ENCODE measurements at regions not wholly inside any gene's neighbourhood (a gene's known extent, or its start where the extent isn't known, plus 50 kb on each side); places are given as distances from the start of the nearest gene placed in this dataset.

GRCh38 chr2:5587766-5588165 is 104.4 kb upstream of the SOX11 start:
- H3K36me3 ChIP-seq (ENCODE audit: insufficient read depth, low read length): no peaks in the 10 kb centered on the region
- H3K4me2 ChIP-seq (ENCODE audit: low read depth, low read length, poor library complexity, severe bottlenecking): no peak overlapping the region
- no peaks in the 10 kb centered on the region for H3K27me3 ChIP-seq (ENCODE audit: insufficient read depth, low read length, poor library complexity, severe bottlenecking)
- H3K9ac ChIP-seq (ENCODE audit: low read depth, low read length, poor library complexity, severe bottlenecking): no peak overlapping the region
- H3K4me1 ChIP-seq (ENCODE audit: insufficient read depth, low read length, poor library complexity, severe bottlenecking): no peaks in the 10 kb centered on the region
- H3K4me3 ChIP-seq (ENCODE audit: low read length, poor library complexity, severe bottlenecking): no peak overlapping the region
- H3K79me2 ChIP-seq (ENCODE audit: insufficient read depth, low read length): no peaks in the 10 kb centered on the region
- H4K20me1 ChIP-seq (ENCODE audit: insufficient read depth, low read length, poor library complexity, severe bottlenecking): no peaks in the 10 kb centered on the region
- no peaks in the 10 kb centered on the region for H3K9me2 ChIP-seq (replicated peaks; ENCODE audit: low read depth, low read length)
- no peaks in the 10 kb centered on the region for H3F3A ChIP-seq (ENCODE audit: low read depth)
- no peak overlapping the region for H2AFZ ChIP-seq (ENCODE audit: low read length)
- TF ChIP-seq, protein P1, sequence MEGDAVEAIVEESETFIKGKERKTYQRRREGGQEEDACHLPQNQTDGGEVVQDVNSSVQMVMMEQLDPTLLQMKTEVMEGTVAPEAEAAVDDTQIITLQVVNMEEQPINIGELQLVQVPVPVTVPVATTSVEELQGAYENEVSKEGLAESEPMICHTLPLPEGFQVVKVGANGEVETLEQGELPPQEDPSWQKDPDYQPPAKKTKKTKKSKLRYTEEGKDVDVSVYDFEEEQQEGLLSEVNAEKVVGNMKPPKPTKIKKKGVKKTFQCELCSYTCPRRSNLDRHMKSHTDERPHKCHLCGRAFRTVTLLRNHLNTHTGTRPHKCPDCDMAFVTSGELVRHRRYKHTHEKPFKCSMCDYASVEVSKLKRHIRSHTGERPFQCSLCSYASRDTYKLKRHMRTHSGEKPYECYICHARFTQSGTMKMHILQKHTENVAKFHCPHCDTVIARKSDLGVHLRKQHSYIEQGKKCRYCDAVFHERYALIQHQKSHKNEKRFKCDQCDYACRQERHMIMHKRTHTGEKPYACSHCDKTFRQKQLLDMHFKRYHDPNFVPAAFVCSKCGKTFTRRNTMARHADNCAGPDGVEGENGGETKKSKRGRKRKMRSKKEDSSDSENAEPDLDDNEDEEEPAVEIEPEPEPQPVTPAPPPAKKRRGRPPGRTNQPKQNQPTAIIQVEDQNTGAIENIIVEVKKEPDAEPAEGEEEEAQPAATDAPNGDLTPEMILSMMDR (conservative IDR thresholded peaks at IDR 0.05; ENCODE audit: low read length): no peak
- no peak for TF ChIP-seq EZH2phosphoT487 (IDR thresholded peaks at IDR 0.05; ENCODE audit: borderline replicate concordance)
- H3K9me3 ChIP-seq (ENCODE audit: insufficient read depth, low read depth, low read length): no peaks in the 10 kb centered on the region; the same call in 1 of the 2 replicates

DNA sequence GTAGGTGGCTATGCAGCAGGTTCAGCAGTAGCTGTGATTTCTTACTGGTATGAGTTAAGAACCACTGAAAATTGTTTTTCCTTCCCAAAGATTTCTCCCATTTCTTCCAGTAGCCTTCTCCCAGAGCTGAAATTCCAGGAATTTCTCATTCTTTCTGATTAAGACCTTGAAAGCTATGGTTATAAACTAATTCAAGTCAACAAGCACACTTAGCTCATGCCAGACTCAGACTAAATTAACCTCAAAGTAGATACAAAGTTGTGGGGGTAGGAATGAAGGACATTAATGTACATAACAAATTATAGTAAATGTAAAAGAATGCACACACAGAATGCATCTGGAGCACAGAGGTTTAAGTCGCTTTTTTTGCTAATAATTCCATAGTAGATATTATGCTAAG is 103.6 kb upstream of the SOX11 start:
- no peaks in the 10 kb centered on the region for H3K27me3 ChIP-seq (ENCODE audit: insufficient read depth, low read length, poor library complexity, severe bottlenecking)
- no peaks in the 10 kb centered on the region for H4K20me1 ChIP-seq (ENCODE audit: insufficient read depth, low read length, poor library complexity, severe bottlenecking)
- H3K4me3 ChIP-seq (ENCODE audit: low read length, poor library complexity, severe bottlenecking): no peak overlapping the region
- no peaks in the 10 kb centered on the region for H3F3A ChIP-seq (ENCODE audit: low read depth)
- no peak overlapping the region for H2AFZ ChIP-seq (ENCODE audit: low read length)
- TF ChIP-seq EZH2phosphoT487 (IDR thresholded peaks at IDR 0.05; ENCODE audit: borderline replicate concordance): no peak
- TF ChIP-seq, protein P1 (conservative IDR thresholded peaks at IDR 0.05; ENCODE audit: low read length): no peak
- no peaks in the 10 kb centered on the region for H3K36me3 ChIP-seq (ENCODE audit: insufficient read depth, low read length)
- H3K9me3 ChIP-seq (ENCODE audit: insufficient read depth, low read depth, low read length): no peaks in the 10 kb centered on the region; the same call in 1 of the 2 replicates
- H3K9me2 ChIP-seq (replicated peaks; ENCODE audit: low read depth, low read length): no peaks in the 10 kb centered on the region
- no peak overlapping the region for H3K9ac ChIP-seq (ENCODE audit: low read depth, low read length, poor library complexity, severe bottlenecking)
- no peaks in the 10 kb centered on the region for H3K4me1 ChIP-seq (ENCODE audit: insufficient read depth, low read length, poor library complexity, severe bottlenecking)
- H3K4me2 ChIP-seq (ENCODE audit: low read depth, low read length, poor library complexity, severe bottlenecking): no peak overlapping the region
- H3K79me2 ChIP-seq (ENCODE audit: insufficient read depth, low read length): no peaks in the 10 kb centered on the region

- no peak overlapping the region for H3K4me3 ChIP-seq (ENCODE audit: low read length, poor library complexity, severe bottlenecking)
- H3K27me3 ChIP-seq (ENCODE audit: insufficient read depth, low read length, poor library complexity, severe bottlenecking): no peaks in the 10 kb centered on the region
- no peaks in the 10 kb centered on the region for H3K36me3 ChIP-seq (ENCODE audit: insufficient read depth, low read length)
- no peaks in the 10 kb centered on the region for H3K79me2 ChIP-seq (ENCODE audit: insufficient read depth, low read length)
- no peaks in the 10 kb centered on the region for H3K4me1 ChIP-seq (ENCODE audit: insufficient read depth, low read length, poor library complexity, severe bottlenecking)
- H4K20me1 ChIP-seq (ENCODE audit: insufficient read depth, low read length, poor library complexity, severe bottlenecking): no peaks in the 10 kb centered on the region
- no peak overlapping the region for H2AFZ ChIP-seq (ENCODE audit: low read length)
- TF ChIP-seq, protein P1 (conservative IDR thresholded peaks at IDR 0.05; ENCODE audit: low read length): no peak
- TF ChIP-seq EZH2phosphoT487 (IDR thresholded peaks at IDR 0.05; ENCODE audit: borderline replicate concordance): no peak
- H3K9ac ChIP-seq (ENCODE audit: low read depth, low read length, poor library complexity, severe bottlenecking): no peak overlapping the region
- H3K9me2 ChIP-seq (replicated peaks; ENCODE audit: low read depth, low read length): no peaks in the 10 kb centered on the region
- no peaks in the 10 kb centered on the region for H3F3A ChIP-seq (ENCODE audit: low read depth)
- no peak overlapping the region for H3K4me2 ChIP-seq (ENCODE audit: low read depth, low read length, poor library complexity, severe bottlenecking)
- no peaks in the 10 kb centered on the region; the same call in 1 of the 2 replicates for H3K9me3 ChIP-seq (ENCODE audit: insufficient read depth, low read depth, low read length)
These were observed 103.0 kb upstream of the SOX11 start for GRCh38 chr2:5589183-5589582.
